ENCODE measurements at regions not wholly inside any gene's neighbourhood (a gene's known extent, or its start where the extent isn't known, plus 50 kb on each side); places are given as distances from the start of the nearest gene placed in this dataset.

DNA sequence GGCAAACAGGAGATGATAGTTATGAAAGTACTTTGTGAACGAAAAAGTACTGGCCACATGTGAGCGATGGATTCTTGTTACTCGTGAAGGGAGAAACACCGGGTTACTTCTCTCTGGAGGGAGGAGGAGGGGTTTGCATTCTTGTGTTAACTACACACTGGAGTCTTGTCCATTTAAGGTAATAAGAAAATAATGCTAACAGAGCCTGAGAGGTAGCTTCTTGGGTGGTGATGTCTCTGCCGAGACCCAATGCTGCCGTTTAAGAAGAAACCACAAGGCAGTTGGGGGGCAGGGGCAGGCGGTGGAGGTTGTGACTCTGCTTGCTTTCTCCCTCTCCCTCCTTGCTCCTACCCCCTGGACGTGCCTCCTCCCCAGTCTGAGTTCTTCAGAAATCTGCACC lies 100.9 kb upstream of the ROPN1 start:
- DNase-seq (no peak), ATAC-seq (no peak)

DNA sequence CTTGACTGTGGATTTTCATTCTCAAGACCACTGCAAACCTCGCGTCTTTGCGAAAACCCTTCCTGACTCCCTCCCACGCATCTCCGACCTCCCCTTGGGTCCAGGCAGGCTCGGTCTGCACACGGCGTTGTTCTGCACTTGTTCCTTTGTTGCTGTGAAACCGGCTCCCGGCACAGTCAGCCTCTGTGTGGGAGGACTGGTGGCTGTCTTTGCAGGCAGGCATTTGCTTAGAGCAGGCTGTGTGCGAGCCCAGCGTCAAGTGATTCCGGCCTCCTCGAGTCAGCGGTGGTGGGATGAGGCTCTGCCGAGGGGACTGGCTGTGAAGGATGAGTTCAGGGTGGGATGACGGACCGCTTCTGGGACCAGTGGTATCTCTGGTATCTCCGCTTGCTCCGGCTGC lies 102.6 kb upstream of the ROPN1 start:
- DNase-seq (no peak), ATAC-seq (no peak)

DNA sequence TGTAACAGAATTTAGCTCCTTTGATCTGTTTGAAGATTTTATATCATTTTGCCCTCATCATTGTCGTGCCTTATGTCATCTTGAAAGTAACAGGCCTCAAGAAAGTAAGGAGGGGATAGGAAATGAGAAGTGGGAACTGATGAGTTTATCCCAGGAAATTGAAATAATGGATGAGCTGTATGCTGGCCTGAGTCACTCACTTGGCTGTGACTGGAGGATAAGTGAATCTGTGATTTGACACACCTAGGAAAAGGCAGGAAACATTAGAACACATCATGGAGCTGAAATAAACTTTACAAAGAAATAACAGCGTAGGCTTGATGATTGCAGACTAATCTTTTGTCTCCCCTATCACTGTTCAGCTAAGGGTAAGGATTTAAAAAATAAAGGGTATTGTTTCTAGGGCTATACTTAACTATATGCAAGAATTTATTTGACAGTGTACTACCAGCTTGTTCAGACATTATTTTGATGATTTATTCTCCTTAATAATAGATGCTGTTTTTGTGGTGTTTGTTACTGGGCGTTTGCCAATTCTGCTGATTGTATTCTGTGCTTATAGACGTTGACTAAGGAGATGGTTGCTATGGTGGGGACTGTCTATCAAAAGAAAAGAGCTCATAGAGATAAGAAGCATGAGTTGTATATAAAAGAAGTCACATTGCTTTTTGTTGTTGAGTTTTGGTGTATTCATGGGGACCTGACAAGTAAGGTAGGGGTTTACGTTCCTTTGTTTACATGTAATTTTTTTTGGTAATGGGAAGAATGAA lies 105.6 kb upstream of the ROPN1 start:
- ATAC-seq, result no peak
- no peak for DNase-seq

DNA sequence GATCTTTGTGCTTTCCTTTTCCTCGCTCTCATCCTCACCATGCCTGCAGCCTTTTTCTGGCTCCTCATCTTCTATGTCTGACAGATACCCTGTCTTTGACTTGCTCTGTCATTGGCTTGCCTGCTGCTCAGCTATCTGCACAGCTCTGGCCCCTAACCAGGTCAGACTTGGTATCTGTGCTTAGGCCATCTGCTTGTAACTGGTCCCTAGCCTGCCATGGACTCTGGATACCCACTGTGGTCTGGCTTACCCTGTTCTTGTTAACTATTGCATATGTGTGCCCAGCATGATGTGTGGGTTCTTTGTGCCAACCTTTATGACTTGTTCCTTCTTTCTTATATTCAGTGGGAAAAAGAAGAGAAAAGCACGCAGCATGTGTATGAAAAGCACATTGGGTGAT lies 109.7 kb upstream of the ROPN1 start:
- ATAC-seq (no peak), DNase-seq (no peak)

DNA sequence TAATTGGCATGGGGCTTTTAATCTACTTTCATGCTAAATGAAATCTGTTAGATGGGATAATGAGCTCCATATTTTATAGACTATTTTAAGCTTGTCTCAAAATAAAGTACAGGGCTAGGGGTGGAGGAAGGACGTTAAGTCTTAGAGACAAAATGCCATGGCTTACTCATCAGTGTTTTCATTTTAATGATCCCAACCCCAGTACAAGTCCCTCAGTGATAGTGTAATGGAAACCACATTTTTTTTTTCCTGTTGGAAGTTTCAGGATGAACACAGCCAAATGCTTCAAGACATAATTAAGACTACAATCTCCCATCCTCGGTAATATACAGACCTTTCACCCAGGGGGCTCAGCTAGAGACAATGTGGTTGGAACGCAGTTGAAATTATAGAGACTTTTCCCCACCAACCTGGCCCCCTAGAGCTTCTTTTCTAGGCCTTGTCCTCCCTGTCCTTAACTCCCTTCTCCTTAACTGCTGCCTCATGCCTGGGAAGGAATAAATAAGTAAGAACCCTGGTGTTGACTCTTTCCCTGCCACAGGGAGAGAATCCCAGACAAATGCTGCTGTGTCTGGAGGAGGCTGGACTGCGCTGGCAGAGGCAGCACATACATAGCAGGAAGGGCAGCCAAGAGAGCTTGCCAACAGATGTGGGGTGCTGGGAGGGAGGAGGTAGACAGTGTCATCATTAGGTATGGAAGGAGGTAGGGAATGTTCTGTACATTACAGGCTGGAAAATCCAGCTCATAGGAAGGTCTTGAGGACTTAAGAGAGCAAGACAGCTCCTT lies 115.4 kb upstream of the ROPN1 start:
- ATAC-seq, result no peak

DNA sequence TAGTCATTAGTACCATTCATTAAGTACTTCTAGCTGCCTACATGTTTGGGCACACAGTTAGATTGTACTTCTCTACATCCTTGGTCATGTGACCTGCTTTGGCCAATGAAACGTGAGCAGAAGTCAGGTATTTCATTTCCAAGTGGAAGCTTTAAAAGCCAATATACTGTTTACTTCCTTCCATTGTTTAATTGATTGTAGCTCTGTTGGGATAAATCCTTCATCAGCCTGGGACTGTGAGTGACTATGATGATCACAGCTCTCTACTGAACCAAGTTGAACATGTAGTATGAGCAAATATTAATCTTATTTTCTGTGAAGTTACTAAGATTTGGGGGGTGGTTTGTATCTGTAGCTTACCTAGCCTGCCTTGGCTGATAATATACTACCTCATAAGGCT lies 116.5 kb upstream of the ROPN1 start:
- ATAC-seq, result no peak

More for the DNA sequence above, 115.4 kb upstream of the ROPN1 start:
- DNase-seq, result no peak

DNA sequence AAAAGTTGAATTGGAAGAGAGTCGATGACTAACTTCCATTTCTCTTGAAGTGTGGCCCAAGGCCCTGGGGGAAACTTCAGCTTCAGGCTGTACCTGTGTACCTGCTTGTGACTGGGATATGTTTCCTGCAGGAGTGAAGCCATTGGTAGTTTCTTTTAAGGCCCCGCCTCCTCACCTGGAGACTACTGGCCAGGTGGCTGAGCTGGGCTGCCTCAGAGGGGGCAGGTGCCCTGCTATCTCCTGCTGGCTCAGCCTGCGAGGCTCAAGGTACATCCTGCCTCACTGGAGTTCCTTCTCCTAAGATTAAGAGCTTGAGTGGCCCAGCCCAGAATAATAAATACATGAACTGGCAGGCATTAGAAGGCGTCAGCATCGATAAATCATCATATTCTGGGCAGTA lies 121.6 kb upstream of the ROPN1 start:
- DNase-seq, result no peak
- no peak for ATAC-seq

More for the DNA sequence above, 116.5 kb upstream of the ROPN1 start:
- DNase-seq, result no peak

DNA sequence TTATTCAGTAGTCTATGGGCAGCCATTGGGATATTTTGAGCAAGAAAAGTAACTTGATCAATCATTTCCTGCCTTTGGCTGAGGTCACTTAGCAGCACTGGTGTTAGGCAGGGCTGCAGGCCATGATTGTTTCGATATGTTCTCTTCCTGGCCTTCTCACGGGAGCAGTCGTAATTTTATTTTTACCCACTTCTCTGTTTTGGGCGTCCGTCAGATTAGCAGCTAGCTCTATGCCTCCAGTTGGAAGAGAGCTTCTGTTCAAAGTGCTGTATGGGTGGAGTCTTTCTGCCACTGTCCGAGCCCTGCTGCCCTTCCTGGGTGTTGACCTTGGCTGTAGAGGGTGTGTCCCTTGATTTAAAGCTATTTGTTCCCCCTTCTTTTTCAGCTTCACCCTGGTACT lies 123.4 kb upstream of the ROPN1 start:
- DNase-seq, result no peak
- no peak for ATAC-seq

DNA sequence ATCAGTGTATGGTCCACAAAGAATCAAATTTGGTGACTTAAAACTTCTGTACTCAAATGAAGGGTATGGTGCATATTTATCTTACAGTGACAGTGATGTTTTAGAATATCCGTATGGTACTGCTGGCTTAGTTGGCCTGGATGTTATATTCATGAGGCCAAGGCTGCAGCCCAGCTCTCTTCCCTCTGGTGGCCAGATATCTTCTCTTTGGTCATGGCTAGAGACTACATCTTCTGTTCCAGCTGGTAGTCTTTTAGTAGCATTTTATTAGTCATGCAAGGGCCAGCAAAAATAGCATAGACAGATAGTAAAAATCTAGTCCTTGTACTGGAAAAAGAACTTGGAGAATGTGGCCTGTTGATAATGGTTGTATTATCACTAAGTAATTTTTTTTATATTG lies 124.0 kb upstream of the ROPN1 start:
- DNase-seq (no peak), ATAC-seq (no peak)

DNA sequence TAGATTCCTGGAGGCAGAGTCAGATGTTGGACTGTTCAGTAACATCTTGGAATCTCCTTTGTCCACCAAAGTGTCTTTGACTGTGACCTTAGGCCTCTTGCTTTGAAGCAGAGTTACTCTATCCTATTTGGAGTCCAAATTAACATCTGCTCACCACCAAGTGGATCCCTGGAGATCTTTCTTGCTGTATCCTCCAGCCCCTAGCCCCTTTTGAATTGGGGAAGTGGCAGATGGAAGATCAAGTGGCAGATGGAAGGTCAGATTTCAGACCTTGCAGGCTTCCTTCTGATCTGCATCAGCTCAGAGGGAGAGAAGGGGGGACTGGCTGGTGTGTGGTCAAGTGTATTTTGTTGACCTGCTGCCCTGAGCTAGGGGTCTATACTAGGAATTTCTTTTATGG lies 125.0 kb upstream of the ROPN1 start:
- ATAC-seq, result no peak
- no peak for DNase-seq

DNA sequence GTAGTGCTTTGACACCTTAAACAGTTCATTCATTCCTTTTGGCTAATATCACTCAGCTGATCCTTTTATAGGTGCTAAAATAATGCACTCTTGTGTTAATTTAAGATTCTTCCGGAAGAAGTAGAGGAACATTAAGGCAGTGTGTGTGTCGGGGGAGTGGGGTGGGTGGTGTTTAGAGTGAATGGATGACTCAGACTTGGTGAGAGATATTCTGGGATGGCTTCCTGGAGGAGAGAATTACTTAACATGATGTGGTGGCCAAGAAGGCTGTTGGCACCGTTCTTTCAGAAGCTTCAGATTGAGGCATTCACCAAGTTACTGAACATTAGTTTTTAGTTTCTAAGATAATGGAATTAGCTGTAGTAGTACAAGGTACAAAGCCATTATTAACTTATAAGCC lies 125.6 kb upstream of the ROPN1 start:
- DNase-seq, result no peak

DNA sequence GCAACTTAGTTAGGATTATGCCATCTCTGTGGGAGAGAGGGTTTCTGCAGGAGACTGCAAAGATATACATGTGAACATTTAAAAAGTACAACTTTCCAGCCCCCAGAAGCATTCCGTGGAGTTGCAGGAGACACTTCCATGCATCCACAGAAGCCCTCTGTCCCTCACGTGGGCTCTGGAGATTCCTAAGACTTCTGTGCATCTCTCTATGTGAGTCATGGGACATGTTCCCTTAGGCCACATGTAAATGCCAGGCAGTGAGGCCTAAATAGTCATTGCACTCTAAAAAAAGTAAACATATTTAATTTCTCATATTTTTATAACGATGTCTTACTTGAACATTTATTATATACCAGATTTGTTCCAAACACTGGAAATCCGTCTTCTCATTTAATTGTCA lies 126.5 kb upstream of the ROPN1 start:
- ATAC-seq, result no peak
- no peak for DNase-seq

More for the DNA sequence above, 125.6 kb upstream of the ROPN1 start:
- ATAC-seq, result no peak

DNA sequence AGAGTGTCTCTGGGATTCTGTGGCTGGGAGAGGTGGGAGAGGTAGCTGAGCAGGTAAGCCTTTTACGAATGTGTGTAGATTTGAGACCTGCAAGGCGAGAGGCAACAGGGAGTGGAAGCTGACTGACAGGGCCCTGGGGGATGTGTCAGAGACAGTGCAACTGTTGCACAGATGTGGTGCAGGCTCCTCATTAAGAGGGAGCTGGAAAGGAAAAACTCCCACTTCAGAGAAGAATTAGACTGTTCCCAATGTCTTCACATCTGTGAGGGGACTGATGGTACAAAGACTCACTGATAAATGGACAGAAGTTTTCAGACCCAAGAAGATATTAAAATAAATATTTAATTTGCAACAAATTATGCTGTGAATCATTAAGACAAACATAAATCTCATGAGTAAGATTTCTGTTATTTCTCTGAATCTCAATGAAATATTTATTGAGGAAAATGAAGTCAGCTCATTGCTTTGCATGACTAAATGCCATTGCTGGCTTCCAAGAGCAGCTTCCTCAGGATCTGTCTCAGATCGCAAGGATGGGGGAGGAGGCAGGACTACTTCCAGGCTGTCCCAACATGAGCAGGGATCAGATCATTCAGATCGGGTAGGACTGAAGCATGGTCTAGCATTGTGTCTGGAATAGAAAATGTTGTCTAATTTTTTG lies 127.3 kb upstream of the ROPN1 start:
- DNase-seq (no peak), ATAC-seq (no peak)

DNA sequence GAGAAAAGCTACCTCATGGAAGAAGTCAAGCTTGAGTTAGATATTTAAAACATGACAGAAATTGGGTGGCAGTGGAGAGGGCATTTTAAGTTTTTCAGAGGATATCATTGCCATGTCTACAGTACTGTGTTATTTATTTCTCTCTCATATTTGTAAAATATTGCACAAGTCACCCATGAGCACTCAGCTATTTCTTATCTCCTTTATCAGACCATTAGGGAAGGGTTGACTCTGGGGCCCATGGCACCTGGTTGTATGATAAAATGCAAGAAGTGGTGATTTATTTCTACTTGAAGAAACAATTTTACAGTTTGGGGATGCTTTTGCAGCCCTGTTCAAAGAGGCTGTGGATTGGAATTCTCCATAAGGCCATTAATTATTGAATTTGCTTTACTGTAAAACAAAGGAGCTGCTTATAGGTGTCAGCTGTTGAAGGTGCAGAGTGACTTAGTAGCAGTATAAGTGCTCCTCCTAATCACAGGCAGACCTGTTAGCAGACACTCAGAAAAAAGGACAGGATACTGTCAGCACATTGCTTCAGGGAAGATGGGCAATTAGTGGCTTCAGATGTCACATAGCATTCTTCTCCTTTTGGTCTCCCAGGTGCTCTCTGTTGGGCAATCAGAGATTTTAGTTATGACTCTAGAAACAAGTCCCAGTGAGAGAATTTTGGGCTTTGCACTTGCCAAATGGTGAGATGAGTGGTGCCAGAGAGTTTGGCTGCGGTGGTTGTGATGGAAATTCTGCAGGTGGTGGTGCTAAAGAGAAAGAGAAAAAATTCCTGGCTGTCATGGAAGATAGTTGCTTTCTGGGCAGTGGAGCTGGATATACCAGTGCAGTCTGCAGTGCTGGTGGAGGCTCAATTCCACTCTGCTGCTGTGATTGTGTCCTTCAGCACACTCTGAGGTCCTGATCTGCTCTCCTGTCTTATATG lies 129.7 kb upstream of the ROPN1 start:
- no peak for DNase-seq
- ATAC-seq, result no peak

DNA sequence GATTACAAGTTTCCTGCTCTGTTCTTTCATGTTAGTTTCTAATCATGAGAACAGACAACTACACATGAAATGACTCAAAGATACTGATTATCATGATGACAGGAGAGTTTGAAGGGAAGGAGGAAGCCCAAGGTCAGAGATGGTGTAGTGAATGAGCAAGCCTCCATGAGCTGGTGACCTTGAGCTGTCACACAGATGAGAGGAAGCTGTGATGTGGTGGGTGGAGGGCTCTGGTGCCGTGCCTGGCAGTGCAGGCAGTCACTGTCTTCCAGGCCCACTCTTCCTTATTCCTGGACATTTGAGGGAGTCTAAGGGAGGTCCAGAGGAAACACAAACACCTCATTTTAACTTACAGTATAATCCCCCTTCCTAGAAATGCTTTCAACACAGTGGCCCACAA lies 133.4 kb upstream of the ROPN1 start:
- ATAC-seq, result no peak
- DNase-seq, result no peak

DNA sequence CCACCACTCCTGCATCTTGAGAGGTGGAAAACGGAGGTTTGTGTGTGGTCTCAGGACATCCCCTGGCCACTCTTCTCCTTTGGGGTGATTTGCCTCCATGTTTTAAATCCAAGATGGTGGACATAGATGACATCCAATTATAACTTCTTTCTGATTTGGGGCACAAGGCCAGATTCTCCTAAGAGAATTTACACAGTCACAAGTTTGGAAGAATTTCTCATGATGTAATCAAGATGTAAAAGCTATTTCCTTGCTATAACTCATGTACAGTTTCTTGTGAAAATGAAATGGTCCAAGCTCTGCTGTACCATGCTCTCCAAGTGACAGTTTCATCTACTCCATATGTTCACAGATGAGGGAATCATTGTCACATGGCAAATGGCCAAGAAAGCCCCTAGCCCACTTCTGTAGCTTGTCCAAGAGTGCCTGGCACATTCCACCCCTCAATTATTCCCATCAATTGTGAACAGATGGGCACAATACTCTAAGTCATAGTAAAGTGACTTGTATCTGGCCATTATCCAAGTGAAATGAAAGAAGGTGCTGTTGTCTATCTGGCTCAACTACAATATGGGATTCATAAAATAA lies 134.6 kb upstream of the ROPN1 start:
- no peak for ATAC-seq
- DNase-seq, result no peak

DNA sequence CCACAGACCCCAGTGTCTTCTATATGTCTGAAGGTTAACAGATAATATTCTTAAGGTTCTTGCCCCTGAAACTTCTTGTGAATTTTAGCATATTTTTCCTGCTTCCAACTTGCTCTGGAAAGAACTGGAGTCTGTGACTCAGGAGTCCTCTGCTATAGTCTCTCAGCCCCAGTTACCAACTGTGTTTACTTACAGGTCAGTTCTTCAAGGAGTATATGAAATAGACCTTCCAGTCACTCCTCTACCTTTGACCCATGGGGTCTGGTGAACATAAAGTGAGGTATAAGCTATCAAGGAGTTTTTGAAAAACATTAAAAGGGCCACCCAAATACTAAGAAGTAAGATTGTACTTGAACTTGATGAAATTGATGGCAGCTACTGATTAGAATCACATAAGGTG lies 139.2 kb upstream of the ROPN1 start:
- ATAC-seq, result no peak

DNA sequence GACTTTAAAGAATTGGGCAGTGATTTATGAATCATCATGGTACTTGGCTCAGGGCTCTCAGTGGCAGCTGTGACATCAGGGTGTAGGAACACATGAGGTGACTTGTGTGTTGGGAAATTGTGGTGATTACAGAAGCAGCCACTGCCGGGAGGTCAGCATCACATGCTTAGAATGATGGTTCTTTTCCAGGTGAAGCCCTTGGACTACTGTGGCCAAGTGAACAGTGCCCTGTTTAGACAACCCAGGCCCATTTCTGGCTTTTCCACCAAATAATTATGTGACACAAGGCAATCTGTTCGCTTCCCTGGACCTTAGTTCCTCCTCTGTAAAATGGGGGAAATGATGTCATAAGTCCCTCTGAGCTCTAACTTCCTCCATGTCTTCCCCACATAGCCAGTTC lies 139.7 kb upstream of the ROPN1 start:
- ATAC-seq, result no peak
- no peak for DNase-seq

More for the DNA sequence above, 139.2 kb upstream of the ROPN1 start:
- DNase-seq, result no peak

DNA sequence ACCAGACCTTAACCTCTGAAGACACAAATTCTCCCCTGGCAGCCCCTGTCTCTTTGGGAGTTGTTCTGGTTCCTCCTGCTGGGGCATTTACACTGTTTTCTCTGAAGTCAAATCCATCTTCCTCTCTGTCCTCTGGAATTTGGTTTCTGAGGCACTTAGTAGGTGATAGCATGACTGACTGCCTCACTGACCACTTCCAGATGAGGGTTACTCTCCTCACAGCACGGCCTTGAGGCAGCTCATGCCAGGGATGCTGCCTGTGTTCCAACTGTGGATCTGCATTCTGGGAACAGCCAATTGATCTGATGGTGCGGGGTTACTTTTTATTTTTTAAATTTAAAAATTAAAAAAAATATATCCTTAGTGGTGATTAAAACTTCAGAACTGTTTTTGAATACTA lies 140.9 kb upstream of the ROPN1 start:
- ATAC-seq (no peak), DNase-seq (no peak)

DNA sequence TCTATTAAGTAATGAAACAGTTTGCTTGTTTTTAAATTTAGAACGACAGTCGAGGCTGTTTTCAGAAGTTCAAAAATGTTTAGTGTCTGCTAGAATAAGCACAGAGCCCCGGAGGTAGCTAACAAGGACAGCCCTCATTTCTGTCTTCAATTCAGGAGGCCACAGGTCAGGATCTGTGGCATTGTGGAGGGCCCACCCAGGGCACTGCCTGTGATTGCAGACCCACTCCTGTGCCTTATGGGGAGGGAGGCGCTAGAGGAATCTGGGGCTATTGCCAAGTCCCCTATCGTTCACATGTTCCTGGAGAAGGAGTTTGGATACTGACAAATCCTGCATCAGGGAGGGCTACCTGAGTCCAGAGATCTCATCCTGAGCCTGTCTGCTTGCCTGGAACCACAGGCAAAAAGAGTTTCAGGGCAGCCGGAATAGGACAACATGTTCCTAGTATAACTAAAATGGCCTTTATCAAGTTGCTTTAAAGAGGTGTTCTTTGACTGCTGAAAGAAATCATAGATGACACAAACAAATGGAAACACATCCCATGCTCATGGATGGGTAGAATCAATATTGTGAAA lies 141.5 kb upstream of the ROPN1 start:
- no peak for ATAC-seq
- DNase-seq, result no peak

DNA sequence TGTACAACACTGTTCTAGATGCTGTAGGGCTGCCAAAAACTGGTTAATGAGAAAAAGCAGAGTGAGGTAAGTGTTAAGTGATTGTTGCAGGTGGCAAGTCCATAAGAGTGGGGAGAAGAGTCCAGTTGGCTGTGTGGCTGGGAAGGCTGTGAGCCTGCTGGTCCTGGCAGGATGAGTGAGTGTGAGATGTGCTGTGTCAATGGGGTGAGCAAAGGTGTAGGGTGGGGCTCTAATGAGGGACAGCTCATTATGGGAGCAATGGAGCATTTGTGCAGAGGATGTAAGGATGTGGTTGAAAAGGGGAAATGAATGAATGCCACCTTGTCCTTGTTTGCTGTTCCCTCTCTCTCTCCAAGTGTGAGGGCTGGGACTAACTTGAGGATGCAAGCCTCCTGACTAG lies 145.3 kb upstream of the ROPN1 start:
- ATAC-seq (no peak), DNase-seq (no peak)

Data from stimulated activated naive CD8-positive, alpha-beta T cell treated with anti-CD3 and anti-CD28 coated beads, Interleukin-15, Interleukin-2, amounts not matched to agents 100 U/mL and 50 U/mL, for 24 hours (primary cell).